ENCODE measurements at regions not wholly inside any gene's neighbourhood (a gene's known extent, or its start where the extent isn't known, plus 50 kb on each side); places are given as distances from the start of the nearest gene placed in this dataset.

DNA sequence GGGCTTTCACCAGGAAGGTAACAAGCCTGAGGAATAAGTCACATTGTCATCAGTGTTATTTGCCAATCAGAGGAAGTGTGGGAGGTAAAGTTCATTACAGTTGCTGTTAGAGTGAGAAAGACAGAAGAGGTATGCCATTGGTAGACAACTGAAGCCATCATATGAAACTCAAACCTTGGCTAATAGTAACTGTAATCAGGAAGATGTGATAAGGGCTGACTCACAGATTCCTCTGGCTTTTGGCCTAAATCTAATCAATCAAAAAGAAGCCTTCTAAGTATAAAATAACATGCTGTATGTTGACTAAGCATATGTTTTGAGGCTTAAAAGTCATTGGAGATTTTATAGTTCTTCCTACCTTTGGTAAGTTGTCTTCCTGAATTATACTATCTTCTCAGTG is 242.8 kb downstream of the PCDH7 start:
- TF ChIP-seq, protein P1, sequence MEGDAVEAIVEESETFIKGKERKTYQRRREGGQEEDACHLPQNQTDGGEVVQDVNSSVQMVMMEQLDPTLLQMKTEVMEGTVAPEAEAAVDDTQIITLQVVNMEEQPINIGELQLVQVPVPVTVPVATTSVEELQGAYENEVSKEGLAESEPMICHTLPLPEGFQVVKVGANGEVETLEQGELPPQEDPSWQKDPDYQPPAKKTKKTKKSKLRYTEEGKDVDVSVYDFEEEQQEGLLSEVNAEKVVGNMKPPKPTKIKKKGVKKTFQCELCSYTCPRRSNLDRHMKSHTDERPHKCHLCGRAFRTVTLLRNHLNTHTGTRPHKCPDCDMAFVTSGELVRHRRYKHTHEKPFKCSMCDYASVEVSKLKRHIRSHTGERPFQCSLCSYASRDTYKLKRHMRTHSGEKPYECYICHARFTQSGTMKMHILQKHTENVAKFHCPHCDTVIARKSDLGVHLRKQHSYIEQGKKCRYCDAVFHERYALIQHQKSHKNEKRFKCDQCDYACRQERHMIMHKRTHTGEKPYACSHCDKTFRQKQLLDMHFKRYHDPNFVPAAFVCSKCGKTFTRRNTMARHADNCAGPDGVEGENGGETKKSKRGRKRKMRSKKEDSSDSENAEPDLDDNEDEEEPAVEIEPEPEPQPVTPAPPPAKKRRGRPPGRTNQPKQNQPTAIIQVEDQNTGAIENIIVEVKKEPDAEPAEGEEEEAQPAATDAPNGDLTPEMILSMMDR (IDR thresholded peaks at IDR 0.05; ENCODE audit: low read depth, low read length) = no peak
- DNase-seq (ENCODE audit: extremely low read depth, low read depth) = no peak

DNA sequence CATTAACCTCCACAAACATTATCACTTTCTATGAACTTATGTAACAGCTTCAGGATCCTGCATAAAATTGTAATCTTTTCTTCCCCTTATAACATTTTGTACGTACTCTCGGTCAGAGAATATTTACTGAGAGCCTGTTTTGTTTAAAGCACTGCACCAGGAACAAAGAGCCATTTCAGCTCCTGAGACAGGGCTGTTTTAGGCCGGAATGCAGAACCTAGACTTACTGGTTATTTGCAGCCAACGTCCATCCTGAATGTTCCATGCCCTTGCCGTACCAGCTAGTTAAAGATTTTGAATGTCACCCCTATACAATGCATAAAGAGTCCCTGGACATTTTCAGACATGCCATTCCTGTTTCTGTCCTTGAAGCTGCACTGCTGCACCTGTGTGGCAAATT is 248.8 kb downstream of the PCDH7 start:
- no peak for DNase-seq (ENCODE audit: extremely low read depth, low read depth)
- TF ChIP-seq, protein P1 (IDR thresholded peaks at IDR 0.05; ENCODE audit: low read depth, low read length) = no peak

DNA sequence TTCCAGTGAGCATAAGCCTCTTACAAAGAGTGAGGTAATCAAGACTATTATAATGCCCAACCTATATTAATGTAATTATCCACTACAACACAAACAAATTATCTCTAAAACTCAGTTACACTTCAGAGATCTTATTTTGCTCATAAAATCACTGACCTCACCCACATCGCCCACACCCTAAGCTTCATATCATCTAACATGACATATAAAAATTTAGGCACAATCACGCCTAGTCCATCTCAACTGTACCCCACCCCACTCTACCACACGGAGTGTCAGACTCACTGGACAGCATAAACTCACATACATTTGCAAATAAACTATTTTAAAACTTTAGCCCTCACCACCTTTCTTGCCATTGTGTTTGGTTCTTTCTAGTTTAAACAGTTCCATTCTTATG is 252.4 kb downstream of the PCDH7 start:
- DNase-seq (ENCODE audit: extremely low read depth, low read depth) = no peak
- TF ChIP-seq, protein P1 (IDR thresholded peaks at IDR 0.05; ENCODE audit: low read depth, low read length) = no peak

DNA sequence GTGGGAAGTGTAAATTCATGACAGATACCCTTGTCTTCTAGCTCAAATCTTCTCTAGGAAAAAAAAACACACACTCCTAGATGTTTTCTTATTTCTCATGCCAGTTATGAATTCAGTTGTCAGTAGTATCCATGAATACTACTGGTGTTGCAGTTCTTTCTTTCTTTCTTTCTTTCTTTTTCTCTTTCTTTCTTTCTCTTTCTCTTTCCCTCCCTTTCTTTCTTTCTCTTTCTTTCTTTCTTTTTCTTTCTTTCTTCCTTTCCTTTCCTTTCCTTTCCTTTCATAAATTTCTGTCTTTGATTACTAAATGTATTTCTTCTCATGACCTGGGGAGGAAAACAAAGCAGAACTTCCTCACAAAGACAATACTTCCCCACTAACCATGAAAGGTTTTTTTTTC is 253.8 kb downstream of the PCDH7 start:
- TF ChIP-seq, protein P1 (IDR thresholded peaks at IDR 0.05; ENCODE audit: low read depth, low read length) = no peak
- no peak for DNase-seq (ENCODE audit: extremely low read depth, low read depth)

DNA sequence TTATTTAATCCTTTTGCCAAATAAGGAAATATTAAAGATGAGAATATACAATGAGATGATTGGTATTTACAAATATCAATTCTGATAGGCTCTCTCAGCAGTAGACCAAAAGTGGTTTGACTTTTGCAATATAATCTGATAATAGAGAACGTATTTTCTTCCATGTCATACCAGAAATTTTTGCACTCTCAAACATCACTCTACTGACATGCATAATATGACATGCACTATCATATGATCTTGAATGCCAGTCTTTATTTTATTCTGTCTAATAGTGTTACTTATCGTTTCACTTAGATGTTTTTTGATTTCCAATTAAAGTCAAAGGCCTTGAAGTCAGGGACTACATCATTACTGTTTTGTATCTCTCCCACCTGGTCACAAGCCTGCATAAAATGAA is 259.2 kb downstream of the PCDH7 start:
- TF ChIP-seq, protein P1 (IDR thresholded peaks at IDR 0.05; ENCODE audit: low read depth, low read length) = no peak
- DNase-seq (ENCODE audit: extremely low read depth, low read depth) = no peak

DNA sequence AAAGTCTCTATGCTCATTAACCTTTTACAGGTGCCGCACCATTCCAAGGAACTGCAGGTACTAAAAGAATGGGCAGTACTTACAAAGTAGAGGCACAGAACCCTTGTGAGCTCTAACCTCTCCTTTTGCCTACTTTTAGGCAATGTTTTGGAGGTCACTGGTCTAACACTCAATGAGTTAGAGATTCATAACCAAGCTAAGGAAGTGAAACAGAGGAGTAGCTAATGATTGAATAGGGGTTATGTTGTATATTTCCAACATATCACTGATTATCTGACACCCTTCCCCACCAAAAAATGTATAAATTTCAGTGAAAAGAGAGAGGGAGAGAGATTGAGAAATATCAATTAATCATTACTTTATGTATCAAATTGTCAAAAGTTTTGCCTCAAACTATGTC is 269.3 kb downstream of the PCDH7 start:
- TF ChIP-seq, protein P1 (IDR thresholded peaks at IDR 0.05; ENCODE audit: low read depth, low read length) = no peak
- no peak for DNase-seq (ENCODE audit: extremely low read depth, low read depth)

DNA sequence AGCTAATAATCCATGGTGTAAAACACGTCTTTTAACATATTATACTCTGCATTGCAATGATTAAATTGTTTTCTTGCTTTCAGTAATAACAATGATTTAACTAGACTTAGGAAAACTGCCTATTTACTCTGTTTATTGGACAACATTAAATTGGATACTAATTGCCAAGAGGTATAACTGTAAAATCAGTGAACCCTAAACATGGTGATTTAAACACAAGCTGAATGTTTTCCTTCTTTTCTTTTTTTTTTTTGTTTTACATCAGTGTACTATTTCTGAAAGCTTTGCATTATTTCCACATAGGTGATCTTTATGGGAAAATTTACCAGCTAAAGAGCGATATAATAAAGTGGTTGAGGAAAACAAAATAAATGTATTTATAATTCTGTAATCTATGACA is 276.7 kb downstream of the PCDH7 start:
- TF ChIP-seq, protein P1 (IDR thresholded peaks at IDR 0.05; ENCODE audit: low read depth, low read length) = no peak
- DNase-seq (ENCODE audit: extremely low read depth, low read depth) = no peak
